HG03066 (cell line): ENCODE measurements at regions not wholly inside any gene's neighbourhood (a gene's known extent, or its start where the extent isn't known, plus 50 kb on each side); places are given as distances from the start of the nearest gene placed in this dataset.
"Not testable (repeated sequence)": the region's sequence is repeated elsewhere in the genome, so short reads cannot be mapped to it uniquely, and the experiment has no call there.

ENCODE experiments used
- ATAC-seq: cut with Tn5 transposase; IDR thresholded peaks from one replicate; pipeline ENCODE4 v1.9.1; 2021; ENCODE audit warnings: low read depth; ENCODE audit not compliant: unreplicated experiment

DNA sequence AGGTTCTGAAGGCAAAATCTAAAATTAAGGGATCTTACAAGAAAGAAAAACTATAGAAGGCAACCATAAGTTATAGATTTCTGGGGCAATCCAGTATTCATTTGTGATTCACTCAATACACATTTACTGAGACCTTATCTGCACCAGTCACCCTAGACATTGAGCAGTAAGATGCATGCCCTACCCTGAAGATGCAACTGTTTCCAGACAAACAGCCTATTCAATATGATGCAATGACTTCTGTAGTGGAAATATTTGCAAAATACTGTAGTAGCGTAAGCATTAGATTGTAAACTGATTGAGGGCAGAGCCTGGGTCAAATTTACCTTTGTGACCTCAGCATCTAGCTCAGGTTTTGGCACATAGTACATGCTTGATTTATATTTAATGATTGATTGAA, 256.2 kb upstream of the ACTBL2 start:
- no peak for ATAC-seq

GRCh38 chr5:57738301-57738700, 255.7 kb upstream of the ACTBL2 start:
- ATAC-seq, result no peak

DNA sequence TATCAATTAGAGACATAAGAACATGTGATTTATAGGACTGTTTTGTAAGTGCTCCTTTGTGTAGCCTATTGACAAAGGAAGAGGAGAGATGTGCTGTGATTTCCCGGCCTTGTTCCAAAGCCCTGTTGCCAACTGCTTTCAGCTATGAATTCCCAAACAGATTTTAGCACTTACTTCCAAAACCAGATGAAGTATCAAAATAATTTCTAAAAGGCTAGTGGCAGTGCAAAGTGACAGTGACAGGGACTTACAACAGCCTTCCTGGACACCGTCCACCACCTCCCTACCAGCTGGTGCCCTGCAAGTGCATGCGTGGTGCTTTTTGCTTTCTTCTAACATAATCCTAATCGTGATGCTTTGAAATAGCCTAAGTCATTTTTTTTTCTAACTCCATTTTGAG, 254.1 kb upstream of the ACTBL2 start:
- ATAC-seq, result no peak

DNA sequence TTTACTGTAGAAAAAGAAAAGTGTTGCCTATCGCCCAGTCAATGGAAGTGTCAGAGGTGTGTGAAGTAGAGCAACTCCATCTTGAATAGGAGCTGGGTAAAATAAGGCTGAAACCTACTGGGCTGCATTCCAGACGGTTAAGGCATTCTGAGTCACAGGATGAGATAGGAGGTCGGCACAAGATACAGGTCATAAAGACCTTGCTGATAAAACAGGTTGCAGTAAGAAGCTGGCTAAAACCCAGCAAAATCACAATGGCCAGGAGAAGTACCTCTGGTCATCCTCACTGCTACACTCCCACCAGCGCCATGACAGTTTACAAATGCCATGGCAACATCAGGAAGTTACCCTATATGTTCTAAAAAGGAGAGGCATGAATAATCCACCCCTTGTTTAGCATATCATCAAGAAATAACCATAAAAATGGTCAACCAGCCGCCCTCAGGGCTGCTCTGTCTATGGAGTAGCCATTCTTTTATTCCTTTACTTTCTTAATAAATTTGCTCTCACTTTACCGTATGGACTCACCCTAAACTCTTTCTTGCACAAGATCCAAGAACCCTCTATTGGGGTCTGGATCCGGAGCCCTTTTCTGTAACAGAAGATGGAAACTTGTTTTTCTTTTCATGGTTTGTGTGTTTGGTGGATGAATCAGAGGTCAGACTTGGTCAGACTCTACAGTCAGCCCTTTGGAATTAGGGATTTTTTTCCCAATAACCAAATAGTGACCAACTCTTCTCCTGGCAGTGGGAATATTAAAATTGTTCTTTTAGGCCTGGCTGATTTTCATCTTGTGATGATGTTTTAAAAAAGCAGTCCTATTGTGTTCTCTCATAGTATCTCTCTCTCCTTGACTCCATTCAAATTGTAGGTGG, 252.9 kb upstream of the ACTBL2 start:
- ATAC-seq, result not testable (repeated sequence)

- no peak for ATAC-seq
Measured at GRCh38 chr5:57734296-57734695, 251.7 kb upstream of the ACTBL2 start.

GRCh38 chr5:57727591-57727990, 245.0 kb upstream of the ACTBL2 start:
- ATAC-seq, result no peak

DNA sequence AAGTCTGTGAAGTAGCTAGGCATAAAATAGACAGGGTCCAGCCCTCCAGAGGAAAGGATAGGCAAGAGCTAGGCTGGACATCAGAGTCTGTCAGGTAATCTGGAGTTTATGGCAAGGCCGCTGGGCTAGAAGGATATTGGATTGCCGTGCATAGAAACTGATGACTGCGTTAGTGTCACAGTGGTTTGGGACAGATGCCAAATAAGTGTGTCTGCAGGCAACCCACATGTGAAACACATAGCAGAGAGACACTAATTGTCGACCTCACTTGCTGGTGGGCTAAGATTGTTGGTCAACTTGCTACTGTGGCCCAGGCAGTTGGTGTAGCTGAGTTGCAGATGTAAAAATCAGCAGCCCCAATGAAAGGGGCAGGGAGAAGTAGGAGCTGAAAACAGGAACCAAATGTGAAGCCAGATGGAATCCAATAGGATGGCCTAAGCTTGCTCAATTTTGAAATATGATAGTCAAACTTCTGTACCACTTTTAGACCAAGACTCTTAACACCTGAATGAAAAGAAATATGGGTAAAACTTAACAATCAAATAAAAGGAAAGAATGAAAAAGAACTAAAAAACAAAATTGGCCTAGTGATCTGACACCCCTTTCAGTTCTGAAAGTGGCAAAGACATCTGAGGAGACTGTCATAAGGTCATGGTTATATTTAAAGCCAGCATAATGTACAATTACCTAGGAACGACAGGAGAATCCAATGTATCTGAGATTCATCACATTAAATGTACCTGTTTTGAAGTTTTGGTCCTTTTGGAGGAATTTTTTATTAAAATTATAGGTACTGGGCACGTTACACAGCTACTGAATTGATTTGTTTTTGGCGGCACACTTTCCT, 243.3 kb upstream of the ACTBL2 start:
- no peak for ATAC-seq

DNA sequence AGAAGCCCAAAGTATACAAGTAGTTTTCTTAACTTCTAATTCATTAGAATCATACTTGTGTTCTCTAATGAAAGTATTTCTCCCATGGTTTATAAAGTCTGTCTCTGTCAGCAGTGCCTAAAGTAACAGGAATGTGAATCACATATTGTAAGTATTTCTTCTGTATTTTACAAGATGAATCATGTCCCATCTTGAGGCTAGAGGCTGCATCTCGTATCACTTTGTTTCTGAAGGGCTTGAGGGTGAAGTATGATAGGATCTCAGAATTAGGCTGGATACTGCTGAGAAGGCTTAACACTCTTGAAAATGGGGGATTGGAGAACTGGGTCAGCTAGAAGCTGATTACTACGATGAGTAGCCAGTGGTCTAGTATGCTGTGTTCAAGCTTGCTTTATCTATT, 242.2 kb upstream of the ACTBL2 start:
- ATAC-seq, result no peak

GRCh38 chr5:57721226-57721625, 238.6 kb upstream of the ACTBL2 start:
- no peak for ATAC-seq

GRCh38 chr5:57720656-57721055, 238.0 kb upstream of the ACTBL2 start:
- no peak for ATAC-seq

DNA sequence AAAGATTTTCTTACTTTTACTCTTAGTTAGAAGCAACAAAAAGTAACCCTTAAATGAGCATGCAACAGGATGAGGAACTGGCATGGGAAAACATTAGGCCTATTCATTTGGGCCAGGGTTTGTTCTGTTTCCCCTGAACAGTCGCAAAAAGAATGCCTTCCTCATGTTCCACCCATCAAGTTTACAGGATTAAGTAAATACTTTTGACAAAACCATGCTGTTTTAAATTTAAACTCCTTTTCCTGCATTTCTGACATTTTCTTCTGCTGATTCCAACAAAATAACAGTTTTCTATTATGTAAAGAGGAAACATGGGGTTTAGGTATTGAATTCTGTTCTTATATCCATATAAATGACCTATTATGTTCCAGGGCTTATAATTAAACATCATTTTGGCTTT, 236.6 kb upstream of the ACTBL2 start:
- ATAC-seq, result no peak

- no peak for ATAC-seq
Measured at GRCh38 chr5:57718155-57718554, 235.5 kb upstream of the ACTBL2 start.

GRCh38 chr5:57717555-57717954, 234.9 kb upstream of the ACTBL2 start:
- ATAC-seq, result no peak

- ATAC-seq, result no peak
Measured at GRCh38 chr5:57716661-57717060, 234.1 kb upstream of the ACTBL2 start.

- ATAC-seq, result no peak
Measured at GRCh38 chr5:57715296-57715695, 232.7 kb upstream of the ACTBL2 start.

- not testable (repeated sequence) for ATAC-seq
Measured at GRCh38 chr5:57713535-57713934, 230.9 kb upstream of the ACTBL2 start.

DNA sequence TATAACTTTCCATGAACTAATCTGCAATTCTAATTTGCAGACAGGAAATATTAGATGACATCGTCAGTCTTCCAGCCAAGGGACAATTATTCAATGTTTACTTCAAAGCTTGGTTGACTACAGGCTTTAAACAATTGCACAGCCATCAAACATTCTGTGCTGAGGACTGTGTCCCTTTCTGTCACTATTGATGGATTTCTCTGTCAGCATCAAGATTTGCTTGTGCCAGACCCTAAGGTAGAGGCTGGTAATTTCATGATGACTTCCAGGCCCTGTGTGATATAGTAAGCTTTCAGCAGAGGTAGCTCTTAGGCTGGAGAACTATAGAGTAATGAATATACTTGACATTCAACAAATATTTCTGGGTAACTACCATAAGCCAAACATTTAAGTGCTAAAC, 229.3 kb upstream of the ACTBL2 start:
- ATAC-seq, result no peak

DNA sequence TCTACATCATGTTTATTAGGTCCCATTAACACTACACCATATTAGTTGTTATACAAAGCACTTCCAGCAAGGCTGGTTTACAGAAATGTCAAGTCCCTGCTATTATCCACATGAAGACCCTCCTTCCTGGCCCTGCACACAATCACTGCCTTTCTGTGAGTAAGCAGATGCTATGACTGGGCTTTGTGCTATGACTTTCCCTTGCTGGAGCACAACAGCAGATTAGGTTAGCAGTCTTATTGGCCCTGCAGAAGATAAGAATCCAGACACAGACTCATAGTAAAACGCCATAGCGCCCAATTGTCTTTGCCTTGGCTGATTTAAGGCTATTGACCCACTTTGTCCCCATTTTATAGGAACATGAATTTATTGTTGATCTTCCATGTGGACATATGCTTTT, 228.9 kb upstream of the ACTBL2 start:
- no peak for ATAC-seq

DNA sequence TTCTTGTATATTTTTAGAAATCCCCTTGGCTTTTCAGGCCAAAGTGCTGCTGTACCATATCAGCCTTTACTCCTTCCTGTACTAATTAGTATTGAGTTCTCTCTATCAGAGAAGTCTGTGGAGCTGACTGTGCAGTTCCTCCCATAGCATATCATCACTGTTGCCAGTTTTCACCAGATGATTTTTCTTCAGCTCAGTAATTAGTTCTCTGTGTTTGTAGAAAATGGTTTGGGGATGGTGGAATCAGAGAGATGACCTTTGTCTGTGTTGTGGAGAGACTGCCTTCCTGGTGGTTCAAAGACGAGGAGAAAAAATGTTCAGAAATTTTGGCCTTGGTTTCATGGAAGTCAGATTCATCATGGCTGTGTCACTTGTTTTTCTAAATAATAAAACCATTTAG, 227.5 kb upstream of the ACTBL2 start:
- ATAC-seq, result no peak

DNA sequence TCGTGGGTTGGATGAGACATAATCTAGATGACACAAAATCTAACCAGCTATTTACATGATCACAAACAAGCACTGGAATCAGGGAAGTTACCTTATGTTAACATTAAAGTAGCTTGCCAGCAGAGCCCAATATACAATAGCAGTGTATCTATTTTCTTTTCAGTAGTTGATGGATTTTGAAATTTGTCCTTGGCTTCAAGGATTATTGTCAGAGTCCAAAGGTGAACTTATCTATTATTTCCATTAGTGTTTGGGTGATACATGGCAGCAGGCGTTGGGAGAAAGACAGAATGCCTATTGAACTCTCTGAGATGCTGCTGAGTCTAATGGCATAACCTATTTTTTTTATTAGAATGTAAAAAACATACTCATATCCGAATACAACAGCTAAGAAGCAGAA, 223.2 kb upstream of the ACTBL2 start:
- no peak for ATAC-seq

GRCh38 chr5:57703721-57704120, 221.1 kb upstream of the ACTBL2 start:
- ATAC-seq, result no peak

GRCh38 chr5:57700484-57700883, 217.9 kb upstream of the ACTBL2 start:
- no peak for ATAC-seq
